GM21515 (cell line): ENCODE measurements at regions not wholly inside any gene's neighbourhood (a gene's known extent, or its start where the extent isn't known, plus 50 kb on each side); places are given as distances from the start of the nearest gene placed in this dataset.

Experiments
- ATAC-seq: cut with Tn5 transposase; IDR thresholded peaks from one replicate; pipeline ENCODE4 v1.9.1; 2021; ENCODE audit not compliant: unreplicated experiment

- ATAC-seq = no peak
Measured at GRCh38 chr4:177569434-177569833, 127.2 kb upstream of the AGA start.

- ATAC-seq = no peak
Measured at GRCh38 chr4:177573507-177573906, 131.3 kb upstream of the AGA start.

GRCh38 chr4:177574446-177574845 is 132.2 kb upstream of the AGA start:
- ATAC-seq = no peak

GRCh38 chr4:177579649-177580048 is 137.4 kb upstream of the AGA start:
- ATAC-seq = no peak

GRCh38 chr4:177582992-177583391 is 140.8 kb upstream of the AGA start:
- ATAC-seq = no peak

- ATAC-seq = no peak
Measured at GRCh38 chr4:177587989-177588388, 145.8 kb upstream of the AGA start.

GRCh38 chr4:177595386-177595785 is 153.1 kb upstream of the AGA start:
- ATAC-seq = no peak

GRCh38 chr4:177596035-177596434 is 153.8 kb upstream of the AGA start:
- no peak for ATAC-seq

GRCh38 chr4:177596991-177597390 is 154.8 kb upstream of the AGA start:
- no peak for ATAC-seq

GRCh38 chr4:177605252-177605651 is 163.0 kb upstream of the AGA start:
- no peak for ATAC-seq

- no peak for ATAC-seq
Measured at GRCh38 chr4:177607111-177607573, 164.9 kb upstream of the AGA start.

GRCh38 chr4:177611974-177612664 is 169.9 kb upstream of the AGA start:
- no peak for ATAC-seq

- no peak for ATAC-seq
Measured at GRCh38 chr4:177612684-177613083, 170.4 kb upstream of the AGA start.

GRCh38 chr4:177632481-177632880 is 190.2 kb upstream of the AGA start:
- ATAC-seq = no peak

- ATAC-seq = no peak
Measured at GRCh38 chr4:177638871-177639270, 196.6 kb upstream of the AGA start.

GRCh38 chr4:177640864-177641263 is 198.6 kb upstream of the AGA start:
- ATAC-seq = no peak

- ATAC-seq = no peak
Measured at GRCh38 chr4:177660223-177660622, 218.0 kb upstream of the AGA start.

GRCh38 chr4:177667687-177668086 is 225.4 kb upstream of the AGA start:
- ATAC-seq = no peak

GRCh38 chr4:177671387-177671786 is 229.2 kb upstream of the AGA start:
- ATAC-seq = no peak

GRCh38 chr4:177671845-177672244 is 229.6 kb upstream of the AGA start:
- ATAC-seq = no peak

GRCh38 chr4:177673985-177674489 is 231.8 kb upstream of the AGA start:
- ATAC-seq = no peak

GRCh38 chr4:177680308-177680707 is 238.1 kb upstream of the AGA start:
- no peak for ATAC-seq

GRCh38 chr4:177681902-177682301 is 239.7 kb upstream of the AGA start:
- no peak for ATAC-seq
